Heart left ventricle (tissue), 16 donors: ENCODE measurements at regions not wholly inside any gene's neighbourhood (a gene's known extent, or its start where the extent isn't known, plus 50 kb on each side); places are given as distances from the start of the nearest gene placed in this dataset.

Experiments used
- ATAC-seq, 4 donors: fragments of 200-7000 bp; cut with Tn5 transposase; one replicate each; pipeline ENCODE4 v1.9.1; 2020 to 2022; ENCODE audit warnings: moderate library complexity in 4 of 4, mild to moderate bottlenecking in 3 of 4, moderate number of reproducible peaks in 1 of 4
- DNase-seq, 5 donors: peaks; one replicate each; pipeline ENCODE4 v3.0.0-alpha.2; 2020
- H3K27ac ChIP-seq, 12 donors: fragments of 200-600 bp; sonication (generic) in 4 of 12; one replicate each; pipeline versions ENCODE4 v1.5.0 to v1.8.0; 2016 to 2022; ENCODE audit warnings: mild to moderate bottlenecking in 2 of 12
- H3K27me3 ChIP-seq, 9 donors: fragments of 200-600 bp; sonication (generic) in 2 of 9; one replicate each; pipeline versions ENCODE4 v1.5.1 to v1.8.0; 2016 to 2022; ENCODE audit warnings: mild to moderate bottlenecking in 3 of 9
- H3K36me3 ChIP-seq, 9 donors: fragments of 200-600 bp; sonication (generic) in 2 of 9; one replicate each; pipeline versions ENCODE4 v1.5.0 to v1.8.0; 2018 to 2022; ENCODE audit warnings: mild to moderate bottlenecking in 2 of 9
- H3K4me1 ChIP-seq, 12 donors: fragments of 200-600 bp; sonication (generic) in 4 of 12; one replicate each; pipeline versions ENCODE4 v1.5.0 to v1.8.0; 2016 to 2022; ENCODE audit warnings: mild to moderate bottlenecking in 3 of 12
- H3K4me3 ChIP-seq, 12 donors: fragments of 200-600 bp; sonication (generic) in 4 of 12; one replicate each; pipeline versions ENCODE4 v1.5.0 to v1.8.0; 2017 to 2022; ENCODE audit warnings: mild to moderate bottlenecking in 9 of 12, moderate library complexity in 4 of 12
- H3K9me3 ChIP-seq, 12 donors: fragments of 200-600 bp; sonication (generic) in 4 of 12; one replicate each; pipeline versions ENCODE4 v1.5.0 to v1.8.0; 2016 to 2022; ENCODE audit warnings: mild to moderate bottlenecking in 1 of 12
- POLR2A ChIP-seq, 2 donors: fragments of 450-650 bp; IDR thresholded peaks; one replicate each; pipeline ENCODE4 v1.6.1; 2017; ENCODE audit warnings: antibody characterized with exemption in 2 of 2, mild to moderate bottlenecking in 2 of 2, moderate library complexity in 2 of 2
- WGBS, 4 donors: extraction: QIAGEN DNeasy Blood & Tissue Kit in 2 of 4; methylation state at CpG; one replicate each; pipeline versions ENCODE4 v1.1.5 to v1.1.7; 2013 to 2018; 5-methylcytosine and 5-hydroxymethylcytosine counted together
- intact Hi-C, 10 donors: fragments of 100-400 bp; cut with DNase I; formaldehyde crosslinking; loops; one replicate each; pipeline versions ENCODE4 v1.11.1 to v1.14.2; 2022
- TF ChIP-seq, protein P1 (sequence below), 12 donors: fragments of 200-600 bp; sonication (generic) in 4 of 12; IDR thresholded peaks; one replicate each; pipeline versions ENCODE4 v1.5.0 to v1.8.0; 2018 to 2022; ENCODE audit warnings: antibody characterized with exemption in 12 of 12, mild to moderate bottlenecking in 5 of 12
- donor health status: ischemic (EF 13 %, LVEDD 7.1; RV severe dilation, severe dysfunction).
- donor health status: healthy with polysubstance abuse.
- donor health status: DM: no; HTN: yes; CAD: no.
- donor health status: DM: no; HTN: no; CAD: no.
- donor health status: ischemic (EF 25% LVEDD 6.9; RV normal size, moderate dysfunction).
- donor health status: ischemic (EF 25% LVEDD 5.7; RV mildly dilated, moderate dysfunction).
- donor health status: healthy.
- donor health status: DM: yes; HTN: yes; CAD: no.
- donor health status: ischemic (EF 35%, LVEDD 5.7; RV mildly dilated, moderate dysfunction).
- donor health status: nonischemic (EF 11% LVEDD 7.7; RV severe dilation, severe dysfunction).
- donor health status: DM: yes; HTN: yes; CAD: no.
- donor health status: PGD.
- donor health status: ischemic (EF 29% LVEDD 5.4; RV normal size, mild dysfunction).
- donor health status: nonischemic (EF 23%, LVEDD 6.1; RV moderate dilation, normal function).

DNA sequence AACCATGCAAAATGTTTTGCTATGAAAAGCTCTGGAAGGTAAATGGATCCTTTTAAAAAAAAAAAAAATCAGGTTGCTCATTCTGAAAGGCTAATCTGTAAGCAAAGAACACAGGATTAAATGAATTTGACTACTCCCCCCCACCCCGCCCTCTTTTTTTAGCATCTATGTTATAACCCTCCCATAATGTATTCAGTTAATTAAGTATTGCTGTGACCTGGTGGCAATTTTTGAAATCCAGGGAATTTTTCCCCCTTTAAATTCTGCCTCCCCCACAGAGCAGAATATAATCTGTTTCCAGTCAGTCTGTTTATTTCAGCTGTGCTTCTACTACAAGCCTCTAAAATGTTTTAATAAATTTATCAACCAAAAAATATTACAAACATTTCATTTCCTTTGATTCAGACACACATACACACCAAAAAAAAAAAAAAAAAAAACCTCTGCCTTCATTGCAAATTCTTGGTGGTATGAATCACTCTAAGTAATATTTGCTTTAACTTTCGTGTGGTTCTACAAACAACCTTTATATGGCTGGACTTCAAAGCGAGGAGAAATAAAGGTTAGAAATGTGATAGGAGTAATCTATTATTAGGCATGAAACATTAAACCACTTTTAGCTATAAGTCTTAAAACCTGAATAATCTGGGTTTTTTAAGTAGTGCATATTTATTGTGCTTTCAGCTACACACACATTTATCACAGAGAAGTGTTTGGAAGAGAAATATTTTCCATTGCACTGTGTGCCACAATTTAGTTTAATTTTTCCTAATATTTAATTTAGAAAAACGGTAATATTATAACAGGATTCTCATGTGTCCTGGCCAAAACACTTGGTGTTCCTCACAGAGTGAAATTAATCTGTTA is 64.4 kb upstream of the ARID5B start:
- peak overlapping the region in 5 of 12 donors; percentile 15 to 58 (median 20) for H3K27ac ChIP-seq
- intact Hi-C loops = loop anchor here in 3 of 10 donors (10.0 kb wide), 2 partner anchors 72 to 82 kb away; no protein-coding TSS in a partner anchor
- H3K36me3 ChIP-seq = no peaks in the 10 kb centered on the region
- DNase-seq (no peak), ATAC-seq (no peak)
- WGBS, 4 donors = 50 to 71% (median 66%) methylated on average over 4 of the region's 4 CpGs
- no peaks in the 10 kb centered on the region for H3K9me3 ChIP-seq
- H3K4me3 ChIP-seq = no peak overlapping the region
- H3K4me1 ChIP-seq = peaks cover 0 to 24% (median 3%) of the 10 kb centered on the region in 12 donors
- TF ChIP-seq POLR2A (IDR thresholded peaks at IDR 0.05) = no peak
- TF ChIP-seq, protein P1, sequence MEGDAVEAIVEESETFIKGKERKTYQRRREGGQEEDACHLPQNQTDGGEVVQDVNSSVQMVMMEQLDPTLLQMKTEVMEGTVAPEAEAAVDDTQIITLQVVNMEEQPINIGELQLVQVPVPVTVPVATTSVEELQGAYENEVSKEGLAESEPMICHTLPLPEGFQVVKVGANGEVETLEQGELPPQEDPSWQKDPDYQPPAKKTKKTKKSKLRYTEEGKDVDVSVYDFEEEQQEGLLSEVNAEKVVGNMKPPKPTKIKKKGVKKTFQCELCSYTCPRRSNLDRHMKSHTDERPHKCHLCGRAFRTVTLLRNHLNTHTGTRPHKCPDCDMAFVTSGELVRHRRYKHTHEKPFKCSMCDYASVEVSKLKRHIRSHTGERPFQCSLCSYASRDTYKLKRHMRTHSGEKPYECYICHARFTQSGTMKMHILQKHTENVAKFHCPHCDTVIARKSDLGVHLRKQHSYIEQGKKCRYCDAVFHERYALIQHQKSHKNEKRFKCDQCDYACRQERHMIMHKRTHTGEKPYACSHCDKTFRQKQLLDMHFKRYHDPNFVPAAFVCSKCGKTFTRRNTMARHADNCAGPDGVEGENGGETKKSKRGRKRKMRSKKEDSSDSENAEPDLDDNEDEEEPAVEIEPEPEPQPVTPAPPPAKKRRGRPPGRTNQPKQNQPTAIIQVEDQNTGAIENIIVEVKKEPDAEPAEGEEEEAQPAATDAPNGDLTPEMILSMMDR (IDR thresholded peaks at IDR 0.05) = no peak
- no peaks in the 10 kb centered on the region for H3K27me3 ChIP-seq

DNA sequence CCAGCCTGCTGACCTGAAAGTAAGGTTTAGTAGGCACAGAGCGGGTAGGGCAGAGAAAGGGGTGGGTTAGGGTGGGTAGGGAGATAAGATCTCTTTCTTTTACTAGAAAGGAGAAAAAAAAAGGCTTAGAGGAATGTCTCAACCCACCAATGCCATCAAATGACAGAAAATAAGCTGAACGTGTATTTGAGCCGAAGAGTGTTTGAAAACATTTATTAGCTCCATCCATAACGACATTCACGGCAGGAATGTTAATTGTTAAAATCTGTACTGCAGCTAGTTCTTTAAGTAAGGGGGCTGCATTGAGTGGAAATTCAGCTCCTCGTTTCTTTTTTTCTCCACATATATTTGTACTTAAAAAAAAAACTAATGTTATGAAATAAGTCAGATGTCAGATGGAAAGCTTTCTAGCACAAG is 63.7 kb upstream of the ARID5B start:
- H3K4me1 ChIP-seq = peaks cover 0 to 24% (median 3%) of the 10 kb centered on the region in 12 donors
- no peak for DNase-seq
- no peak overlapping the region for H3K4me3 ChIP-seq
- H3K9me3 ChIP-seq = no peaks in the 10 kb centered on the region
- H3K36me3 ChIP-seq = no peaks in the 10 kb centered on the region
- H3K27ac ChIP-seq = peak overlapping the region in 4 of 12 donors; percentile 15 to 58 (median 19)
- intact Hi-C loops = loop anchor here in 3 of 10 donors (10.0 kb wide), 2 partner anchors 73 to 83 kb away; no protein-coding TSS in a partner anchor
- H3K27me3 ChIP-seq = no peaks in the 10 kb centered on the region
- WGBS, 4 donors = 52 to 66% (median 54%) methylated on average over 5 to 6 of the region's 6 CpGs
- TF ChIP-seq, protein P1 (IDR thresholded peaks at IDR 0.05) = no peak
- no peak for TF ChIP-seq POLR2A (IDR thresholded peaks at IDR 0.05)
- no peak for ATAC-seq

DNA sequence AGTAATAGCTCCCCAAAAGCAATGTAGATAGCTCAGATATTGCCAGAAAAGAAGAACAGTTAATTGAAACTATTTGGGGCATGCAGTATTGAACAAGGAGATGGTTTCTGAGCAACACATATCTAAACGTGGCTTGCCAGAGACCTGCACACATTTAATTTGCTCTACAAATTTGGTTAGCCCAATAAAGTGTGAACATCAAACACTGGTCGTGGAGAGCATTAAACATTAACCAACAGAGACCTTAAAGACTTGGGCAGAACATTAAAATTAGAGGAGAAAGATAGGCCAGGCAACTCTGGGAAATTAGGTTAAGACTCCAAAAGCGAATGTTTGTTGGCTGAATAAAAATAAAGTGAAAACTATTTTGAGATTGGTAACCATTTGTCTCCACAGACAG is 61.6 kb upstream of the ARID5B start:
- H3K36me3 ChIP-seq = no peaks in the 10 kb centered on the region
- intact Hi-C loops = loop anchor here in 3 of 10 donors (10.0 kb wide), 2 partner anchors 75 to 85 kb away; no protein-coding TSS in a partner anchor
- TF ChIP-seq POLR2A (IDR thresholded peaks at IDR 0.05) = no peak
- TF ChIP-seq, protein P1 (IDR thresholded peaks at IDR 0.05) = no peak
- H3K9me3 ChIP-seq = no peaks in the 10 kb centered on the region
- no peak for DNase-seq
- no peaks in the 10 kb centered on the region for H3K27me3 ChIP-seq
- H3K4me1 ChIP-seq = peaks cover 0 to 23% (median 3%) of the 10 kb centered on the region in 12 donors
- ATAC-seq = no peak
- no peak overlapping the region for H3K4me3 ChIP-seq
- WGBS, 4 donors = 75 to 88% (median 82%) methylated on average over 3 of the region's 3 CpGs
- H3K27ac ChIP-seq = no peak overlapping the region

DNA sequence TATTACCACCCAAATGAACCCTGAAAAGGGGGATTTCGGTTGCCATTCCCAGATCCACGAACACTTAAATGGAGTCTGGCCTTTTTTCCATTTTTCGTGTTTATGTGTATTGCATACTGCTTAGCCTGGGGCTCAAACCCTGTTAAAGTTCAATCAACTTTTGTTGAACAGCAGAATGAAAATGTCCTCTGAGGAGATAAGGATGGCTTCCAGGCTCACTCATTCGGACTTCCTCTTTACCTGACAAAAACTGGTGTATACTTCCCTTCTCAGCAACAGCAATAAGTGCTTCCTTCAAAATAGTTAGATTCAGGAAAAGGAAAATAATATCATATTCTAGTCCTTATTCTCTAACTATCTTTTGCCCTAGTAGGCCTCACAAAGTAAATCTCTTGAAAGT is 61.1 kb upstream of the ARID5B start:
- H3K27me3 ChIP-seq = no peaks in the 10 kb centered on the region
- H3K4me1 ChIP-seq = peaks cover 0 to 23% (median 3%) of the 10 kb centered on the region in 12 donors
- no peaks in the 10 kb centered on the region for H3K9me3 ChIP-seq
- DNase-seq = no peak
- H3K27ac ChIP-seq = no peak overlapping the region
- 94 to 97% (median 95%) methylated on average over 4 of the region's 4 CpGs for WGBS, 4 donors
- H3K36me3 ChIP-seq = no peaks in the 10 kb centered on the region
- TF ChIP-seq, protein P1 (IDR thresholded peaks at IDR 0.05) = no peak
- no peak for TF ChIP-seq POLR2A (IDR thresholded peaks at IDR 0.05)
- H3K4me3 ChIP-seq = no peak overlapping the region
- ATAC-seq = no peak
- intact Hi-C loops = no loop called here
